HG03097 (cell line): ENCODE measurements at regions not wholly inside any gene's neighbourhood (a gene's known extent, or its start where the extent isn't known, plus 50 kb on each side); places are given as distances from the start of the nearest gene placed in this dataset.

Source experiments
- ATAC-seq: cut with Tn5 transposase; IDR thresholded peaks from one replicate; pipeline ENCODE4 v1.9.1; 2021; ENCODE audit not compliant: unreplicated experiment, low FRiP score

GRCh38 chr5:3883040-3883439 lies 287.4 kb downstream of the IRX1 start:
- no peak for ATAC-seq

- no peak for ATAC-seq
Measured at GRCh38 chr5:3886524-3887451, 291.2 kb downstream of the IRX1 start.

- ATAC-seq, result no peak
Measured at GRCh38 chr5:3888310-3888709, 292.7 kb downstream of the IRX1 start.

GRCh38 chr5:3889412-3890142 lies 293.9 kb downstream of the IRX1 start:
- ATAC-seq, result no peak

- no peak for ATAC-seq
Measured at GRCh38 chr5:3891113-3891512, 295.5 kb downstream of the IRX1 start.

GRCh38 chr5:3893527-3893926 lies 297.9 kb downstream of the IRX1 start:
- no peak for ATAC-seq

GRCh38 chr5:3893975-3894374 lies 298.3 kb downstream of the IRX1 start:
- no peak for ATAC-seq

- no peak for ATAC-seq
Measured at GRCh38 chr5:3896098-3896497, 300.5 kb downstream of the IRX1 start.

GRCh38 chr5:3899093-3899492 lies 303.5 kb downstream of the IRX1 start:
- ATAC-seq, result no peak

- no peak for ATAC-seq
Measured at GRCh38 chr5:3904584-3904983, 309.0 kb downstream of the IRX1 start.

GRCh38 chr5:3905031-3905430 lies 309.4 kb downstream of the IRX1 start:
- no peak for ATAC-seq

GRCh38 chr5:3905521-3905920 lies 309.9 kb downstream of the IRX1 start:
- ATAC-seq, result no peak

GRCh38 chr5:3911111-3911510 lies 315.5 kb downstream of the IRX1 start:
- ATAC-seq, result no peak

- ATAC-seq, result no peak
Measured at GRCh38 chr5:3911773-3912172, 316.1 kb downstream of the IRX1 start.

- ATAC-seq, result no peak
Measured at GRCh38 chr5:3912790-3913189, 317.2 kb downstream of the IRX1 start.

- ATAC-seq, result no peak
Measured at GRCh38 chr5:3913279-3913678, 317.6 kb downstream of the IRX1 start.

GRCh38 chr5:3925022-3925421 lies 329.4 kb downstream of the IRX1 start:
- ATAC-seq, result no peak

- ATAC-seq, result no peak
Measured at GRCh38 chr5:3925935-3926334, 330.3 kb downstream of the IRX1 start.

- no peak for ATAC-seq
Measured at GRCh38 chr5:3929799-3930198, 334.2 kb downstream of the IRX1 start.

- no peak for ATAC-seq
Measured at GRCh38 chr5:3931976-3932375, 336.3 kb downstream of the IRX1 start.

- no peak for ATAC-seq
Measured at GRCh38 chr5:3933536-3933935, 337.9 kb downstream of the IRX1 start.

GRCh38 chr5:3933966-3934365 lies 338.3 kb downstream of the IRX1 start:
- no peak for ATAC-seq
